HEK293T (cell line): ENCODE measurements at regions not wholly inside any gene's neighbourhood (a gene's known extent, or its start where the extent isn't known, plus 50 kb on each side); places are given as distances from the start of the nearest gene placed in this dataset.

ENCODE experiments used
- BHLHE40 ChIP-seq: fragments of 450-650 bp; IDR thresholded peaks from 2 replicates; pipeline ENCODE4 v1.6.1; 2016; ENCODE audit warnings: mild to moderate bottlenecking, moderate library complexity, borderline replicate concordance
- CTBP1 ChIP-seq: fragments of 450-650 bp; IDR thresholded peaks from 2 replicates; pipeline ENCODE4 v1.6.1; 2016; ENCODE audit warnings: borderline replicate concordance
- ELF4 ChIP-seq: fragments of 450-650 bp; IDR thresholded peaks from 2 replicates; pipeline ENCODE4 v1.6.1; 2017; ENCODE audit warnings: antibody characterized with exemption
- FOXA1 ChIP-seq: fragments of 450-650 bp; IDR thresholded peaks from 2 replicates; pipeline ENCODE4 v1.6.1; 2016; ENCODE audit warnings: mild to moderate bottlenecking
- FOXK2 ChIP-seq: fragments of 450-650 bp; IDR thresholded peaks from 2 replicates; pipeline ENCODE4 v1.6.1; 2016; ENCODE audit warnings: mild to moderate bottlenecking
- FOXM1 ChIP-seq: fragments of 450-650 bp; IDR thresholded peaks from 2 replicates; pipeline ENCODE4 v1.6.1; 2017; ENCODE audit warnings: mild to moderate bottlenecking, borderline replicate concordance
- L3MBTL2 ChIP-seq: fragments of 450-650 bp; conservative IDR thresholded peaks from 2 replicates; pipeline ENCODE4 v1.6.1; 2016; ENCODE audit warnings: mild to moderate bottlenecking
- NFRKB ChIP-seq: fragments of 450-650 bp; IDR thresholded peaks from 2 replicates; pipeline ENCODE4 v1.6.1; 2016; ENCODE audit warnings: mild to moderate bottlenecking, moderate library complexity
- PKNOX1 ChIP-seq: fragments of 450-650 bp; IDR thresholded peaks from 2 replicates; pipeline ENCODE4 v1.6.1; 2016
- SP1 ChIP-seq: fragments of 450-650 bp; IDR thresholded peaks from 2 replicates; pipeline ENCODE4 v1.6.1; 2017
- SUZ12 ChIP-seq: fragments of 450-650 bp; IDR thresholded peaks from 2 replicates; pipeline ENCODE4 v1.6.1; 2016; ENCODE audit warnings: mild to moderate bottlenecking
- TARDBP ChIP-seq: fragments of 450-650 bp; IDR thresholded peaks from 2 replicates; pipeline ENCODE4 v1.6.1; 2016

GRCh38 chr4:63580796-63581475 is 828.3 kb downstream of the TECRL start:
- TF ChIP-seq CTBP1, result no peak
- no peak for TF ChIP-seq FOXK2
- no peak for TF ChIP-seq L3MBTL2
- no peak for TF ChIP-seq TARDBP
- no peak for TF ChIP-seq NFRKB
- no peak for TF ChIP-seq FOXM1
- TF ChIP-seq FOXA1, result no peak
- no peak for TF ChIP-seq ELF4
- TF ChIP-seq BHLHE40, result no peak
- no peak for TF ChIP-seq SUZ12
- TF ChIP-seq SP1, result no peak
- no peak for TF ChIP-seq PKNOX1
